OCI-LY7 (cell line): ENCODE measurements at regions not wholly inside any gene's neighbourhood (a gene's known extent, or its start where the extent isn't known, plus 50 kb on each side); places are given as distances from the start of the nearest gene placed in this dataset.

Experiments
- CTCF ChIP-seq: fragments of 200-600 bp; sonication (generic); conservative IDR thresholded peaks from 2 replicates; pipeline ENCODE4 v1.5.1; 2014; ENCODE audit warnings: mild to moderate bottlenecking, antibody characterized with exemption, low read length, moderate library complexity, mixed read lengths
- EZH2phosphoT487 ChIP-seq: fragments of 200-600 bp; sonication (generic); IDR thresholded peaks from 2 replicates; pipeline ENCODE4 v1.6.1; 2018; ENCODE audit warnings: low read depth, borderline replicate concordance, mild to moderate bottlenecking, mixed run types, antibody characterized with exemption, low read length, moderate library complexity, mixed read lengths

DNA sequence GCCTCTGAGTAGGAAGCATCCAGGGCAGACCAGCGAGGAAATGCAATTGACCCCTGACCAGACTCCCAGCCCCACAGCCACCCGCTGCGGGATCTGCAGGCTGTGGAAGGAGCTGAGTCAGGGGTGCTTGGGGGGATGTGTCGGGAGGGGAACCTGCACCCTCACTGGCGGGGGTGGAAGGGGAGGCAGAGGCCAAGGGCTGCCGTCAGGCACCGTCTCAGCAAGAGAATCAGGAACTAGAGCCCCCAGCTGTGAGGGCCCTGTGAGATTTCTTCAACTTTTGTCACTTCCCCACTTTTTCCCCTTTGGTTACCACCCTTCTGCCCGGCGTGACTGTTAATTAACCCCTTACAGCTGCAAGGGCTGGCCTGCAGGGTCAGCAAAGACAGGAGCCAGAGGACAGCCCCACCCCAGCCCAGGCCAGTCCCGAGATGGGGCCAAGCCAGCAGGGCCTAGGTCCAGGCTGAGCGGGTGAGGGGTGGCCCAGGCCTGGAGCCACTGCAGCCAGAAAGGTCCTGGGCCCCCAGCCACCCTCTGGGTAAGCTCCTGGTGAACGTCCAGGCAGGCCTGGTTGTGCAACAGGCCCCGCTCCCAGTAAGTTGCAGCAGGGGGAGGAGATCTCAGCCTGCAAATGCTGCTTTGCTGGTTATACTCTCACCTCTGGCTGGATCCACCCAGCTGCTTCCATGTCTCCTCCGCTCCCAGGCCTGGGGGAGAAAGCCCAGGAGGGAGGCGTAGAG, 147.0 kb upstream of the ID2 start:
- TF ChIP-seq CTCF (no peak), EZH2phosphoT487 (no peak)
